Astrocyte of the cerebellum (primary cell): ENCODE measurements at regions not wholly inside any gene's neighbourhood (a gene's known extent, or its start where the extent isn't known, plus 50 kb on each side); places are given as distances from the start of the nearest gene placed in this dataset.

Experiments used
- DNase-seq: peaks from one replicate; pipeline ENCODE4 v3.0.0-alpha.2; 2011; ENCODE audit warnings: low read depth
- H3K4me3 ChIP-seq: 2 replicates; pipeline ENCODE4 v1.5.1; 2011; ENCODE audit warnings: mild to moderate bottlenecking, low read depth, low read length, moderate library complexity
- CTCF ChIP-seq: IDR thresholded peaks from 2 replicates; pipeline ENCODE4 v1.5.1; 2012; ENCODE audit warnings: low read length, low read depth, moderate library complexity, mild to moderate bottlenecking; ENCODE audit errors: missing control alignments
- in situ Hi-C: cut with HindIII; loops from 2 replicates; pipeline ENCODE4 v1.10.0; 2017; ENCODE audit warnings: low sequenced_read_pairs

GRCh38 chr11:11760838-11761237 lies 80.9 kb upstream of the USP47 start:
- in situ Hi-C loops, result no loop called here
- no peak for TF ChIP-seq CTCF
- no peak for DNase-seq
- no peak overlapping the region for H3K4me3 ChIP-seq

DNA sequence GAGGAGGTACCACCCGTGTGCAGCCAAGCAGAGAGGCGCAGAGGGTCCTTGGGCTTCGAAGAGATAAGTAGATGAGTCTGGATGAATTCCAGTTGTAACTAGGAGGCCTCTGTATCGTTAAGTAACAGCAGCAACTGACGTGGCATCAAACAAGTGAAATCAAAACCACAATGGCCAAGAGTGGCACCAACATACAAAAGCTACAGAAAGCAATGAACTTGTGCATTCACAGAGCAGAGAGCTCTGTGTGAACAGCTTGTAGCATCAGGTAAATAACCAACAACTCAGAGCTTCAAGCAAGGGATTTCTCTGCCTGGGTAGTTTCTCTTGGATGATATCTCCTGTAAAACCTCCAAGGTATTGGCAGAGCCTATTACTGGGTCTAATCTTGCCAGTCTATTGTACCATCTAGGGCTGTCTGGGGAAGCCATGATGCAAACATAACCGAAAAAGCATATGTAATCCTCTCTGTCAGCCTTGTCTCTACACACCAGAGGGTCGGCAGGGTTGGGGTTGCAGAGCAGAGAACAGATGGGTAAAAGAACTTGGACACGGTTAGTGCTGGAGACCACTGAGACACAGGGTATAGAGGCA lies 83.1 kb upstream of the USP47 start:
- in situ Hi-C loops, result no loop called here
- TF ChIP-seq CTCF, result no peak
- no peak overlapping the region for H3K4me3 ChIP-seq
- no peak for DNase-seq

DNA sequence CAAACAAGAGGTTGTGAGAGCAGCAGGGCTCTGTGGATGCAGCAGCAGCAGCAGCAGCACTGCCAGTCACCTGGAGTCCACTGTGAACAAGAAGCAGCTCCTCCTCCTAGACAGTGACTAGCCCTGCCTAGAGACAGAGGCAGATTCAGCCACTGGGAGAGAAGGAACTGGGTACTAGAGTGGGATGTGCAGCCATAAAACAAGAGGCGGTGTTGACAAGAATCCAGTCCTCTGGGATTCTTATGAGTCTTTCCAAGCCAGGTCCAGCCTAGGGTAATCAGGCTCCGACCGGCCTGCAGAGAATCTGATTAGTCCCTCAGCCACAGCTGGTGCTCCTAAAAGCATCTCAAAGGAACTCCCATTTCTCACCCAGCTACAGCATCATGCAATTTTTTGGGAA lies 83.9 kb upstream of the USP47 start:
- TF ChIP-seq CTCF, result no peak
- in situ Hi-C loops, result no loop called here
- no peak for DNase-seq
- H3K4me3 ChIP-seq, result no peak overlapping the region

- no peak for TF ChIP-seq CTCF
- no peak for DNase-seq
- in situ Hi-C loops, result no loop called here
- H3K4me3 ChIP-seq, result no peak overlapping the region
Measured at GRCh38 chr11:11756718-11757117, 85.1 kb upstream of the USP47 start.

- in situ Hi-C loops, result no loop called here
- H3K4me3 ChIP-seq, result no peak overlapping the region
- no peak for DNase-seq
- TF ChIP-seq CTCF, result no peak
Measured at GRCh38 chr11:11755871-11756270, 85.9 kb upstream of the USP47 start.

DNA sequence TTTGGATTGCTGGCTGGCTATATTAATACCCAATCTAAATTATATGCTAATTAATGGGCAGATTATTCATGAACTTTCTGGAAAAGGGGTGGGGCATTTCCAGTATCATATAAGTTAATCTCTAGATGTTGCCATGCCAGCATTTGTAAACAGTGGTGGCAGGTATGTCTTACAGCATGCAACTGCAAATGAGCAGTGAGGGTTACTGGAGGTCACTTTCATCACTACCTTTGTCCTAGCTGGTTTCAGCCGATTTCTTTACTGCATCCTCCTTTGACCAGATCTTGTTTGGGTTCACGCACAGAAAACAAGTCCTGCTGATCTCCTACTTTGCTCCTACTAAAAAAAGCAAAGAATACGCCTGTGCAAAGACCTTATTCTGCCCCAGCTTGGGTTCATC lies 89.1 kb upstream of the USP47 start:
- H3K4me3 ChIP-seq, result no peak overlapping the region
- in situ Hi-C loops, result no loop called here
- no peak for TF ChIP-seq CTCF
- no peak for DNase-seq
